DMS114 treated with DMSO at 0.1 percent for 48 hours (cell line): ENCODE measurements at regions not wholly inside any gene's neighbourhood (a gene's known extent, or its start where the extent isn't known, plus 50 kb on each side); places are given as distances from the start of the nearest gene placed in this dataset.
A peak's percentile ranks its signal among the peaks of the same experiment; 100 is the strongest.
"Not testable (repeated sequence)": the region's sequence is repeated elsewhere in the genome, so short reads cannot be mapped to it uniquely, and the experiment has no call there.

Source experiments
- DNase-seq: peaks from one replicate; lab custom pipeline; 2025; ENCODE audit not compliant: unreplicated experiment; lab: John Stamatoyannopoulos, UW

DNA sequence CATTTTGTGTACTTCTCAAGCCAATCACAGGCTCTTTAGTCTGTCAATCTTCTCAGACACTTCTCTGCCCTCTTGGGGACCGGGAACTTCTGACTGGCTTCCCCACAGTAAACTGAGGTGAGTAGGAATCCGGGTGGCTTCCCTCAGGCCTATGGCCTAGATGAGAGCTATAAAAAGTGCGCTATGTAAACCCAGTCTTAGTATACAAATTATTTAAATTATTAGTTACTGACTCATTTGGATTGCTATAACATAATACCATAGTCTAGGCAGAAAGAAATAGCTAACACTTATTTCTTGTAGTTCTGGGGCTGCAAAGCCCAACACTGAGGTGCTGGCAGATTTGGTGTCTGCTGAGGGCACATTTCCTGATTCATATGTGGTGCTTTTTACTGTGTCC is 109.2 kb upstream of the MCHR2 start:
- no peak for DNase-seq

DNA sequence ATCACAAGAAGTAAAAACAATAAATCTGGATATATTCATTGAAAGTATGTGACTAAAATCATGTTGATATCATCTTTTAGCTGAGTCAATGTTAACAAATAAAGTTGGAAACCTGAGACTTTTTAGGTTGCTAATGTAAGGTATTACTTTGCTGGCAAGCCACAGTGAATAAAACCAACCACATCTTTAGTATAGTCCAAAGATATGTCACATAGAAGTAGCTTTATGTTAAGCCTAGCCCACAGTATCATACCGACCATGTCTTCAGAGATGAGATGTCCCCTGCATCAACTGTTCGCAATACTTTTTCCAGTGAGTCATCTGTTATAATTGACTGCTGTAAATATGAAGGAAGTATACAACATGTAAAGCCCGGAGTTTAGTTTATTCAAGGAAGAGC is 107.6 kb upstream of the MCHR2 start:
- no peak for DNase-seq

DNA sequence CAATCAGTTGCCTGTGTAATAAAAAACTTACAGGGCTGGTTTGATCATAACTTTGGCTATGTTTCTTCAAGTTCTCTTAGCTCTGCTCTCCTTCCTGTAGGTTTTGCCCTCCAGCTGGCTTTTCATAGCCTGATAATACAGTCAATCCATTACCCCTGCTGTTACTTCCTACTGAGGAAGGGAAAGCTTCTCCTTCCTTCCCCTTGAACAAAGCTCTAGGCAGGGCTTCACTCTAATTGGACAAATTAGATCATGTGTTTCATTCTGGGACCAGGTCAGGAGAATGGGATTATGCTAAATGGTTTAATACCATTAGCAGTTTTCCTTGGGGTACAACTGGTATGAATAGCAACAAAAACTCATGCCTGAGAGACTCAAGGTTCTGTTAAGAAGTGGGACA is 106.8 kb upstream of the MCHR2 start:
- no peak for DNase-seq

DNA sequence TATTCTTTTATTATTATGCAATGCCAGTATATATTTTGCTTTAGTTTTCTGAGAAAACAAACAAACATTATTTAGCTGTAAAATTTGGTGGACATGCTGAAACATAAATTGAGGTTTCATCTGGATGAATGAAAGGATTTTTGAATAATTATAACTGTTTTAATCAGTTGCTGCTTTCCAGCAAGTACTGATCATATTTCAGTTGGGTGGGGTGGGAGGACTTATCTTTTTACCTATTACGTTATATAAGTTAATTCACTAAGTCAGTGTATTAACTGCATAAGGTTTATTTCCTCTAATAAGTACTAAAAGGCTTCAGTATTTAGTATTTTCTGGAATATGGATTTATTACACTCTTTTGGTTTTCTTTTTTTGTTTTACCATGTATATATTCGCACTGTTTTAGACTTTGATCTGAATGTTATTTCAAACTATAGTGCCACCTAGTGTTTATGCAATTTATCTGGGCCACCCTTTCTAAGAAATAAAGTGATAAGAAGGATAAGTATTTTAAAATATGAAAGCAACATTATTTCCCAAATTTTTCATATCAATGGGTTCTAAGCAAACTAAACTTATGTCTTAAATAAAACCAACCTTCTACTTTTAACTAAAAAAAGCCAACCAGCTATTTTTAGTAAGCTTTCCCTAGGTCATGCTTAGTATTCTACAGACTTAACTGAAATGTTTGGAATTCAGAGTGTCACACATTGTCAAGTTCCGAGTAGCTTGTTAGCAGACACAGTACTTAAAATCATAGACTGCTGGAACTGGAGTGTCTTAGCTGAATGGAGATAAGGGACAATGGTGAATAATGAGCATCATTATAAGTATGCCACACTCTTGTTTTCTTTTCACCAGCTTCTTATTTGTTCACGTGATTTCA is 105.4 kb upstream of the MCHR2 start:
- DNase-seq, result peak; percentile 49

DNA sequence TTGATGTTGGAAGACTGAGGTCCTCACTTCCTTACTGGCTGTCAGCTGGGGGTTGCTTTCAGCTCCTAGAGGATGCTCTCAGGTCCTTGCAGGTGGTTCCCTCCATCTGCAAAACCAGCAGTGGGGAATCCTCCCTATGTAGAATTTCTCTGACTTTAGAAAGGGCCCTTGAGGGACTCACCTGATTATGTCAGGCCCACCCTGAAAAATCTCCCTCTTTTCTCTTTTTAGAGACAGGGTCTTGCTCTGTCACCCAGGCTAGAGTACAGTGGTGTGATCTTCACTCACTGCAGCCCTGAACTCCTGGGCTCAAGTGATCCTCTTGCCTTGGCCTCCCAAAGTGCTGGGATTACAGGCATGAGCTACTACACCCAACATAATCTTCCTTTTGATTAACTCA is 102.9 kb upstream of the MCHR2 start:
- no peak for DNase-seq

DNA sequence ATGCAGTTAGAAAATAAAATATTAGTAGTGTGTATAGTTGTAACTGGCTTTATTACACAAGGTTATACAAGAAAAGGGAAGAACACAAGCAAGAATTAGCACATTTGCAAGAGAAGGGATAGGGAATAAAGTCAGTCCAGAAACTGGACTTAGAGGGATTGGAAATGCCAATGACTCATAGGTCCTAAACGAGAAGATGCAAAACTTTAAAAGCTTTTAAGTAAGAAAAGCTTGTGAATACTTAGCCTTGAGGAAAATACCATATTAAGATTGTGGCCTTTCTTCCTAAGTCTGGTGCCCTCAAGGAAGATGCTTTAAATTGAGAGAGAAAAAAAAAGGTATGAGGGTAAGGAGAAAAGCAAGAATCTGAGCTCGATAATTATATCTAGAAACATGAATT is 102.3 kb upstream of the MCHR2 start:
- DNase-seq, result no peak

DNA sequence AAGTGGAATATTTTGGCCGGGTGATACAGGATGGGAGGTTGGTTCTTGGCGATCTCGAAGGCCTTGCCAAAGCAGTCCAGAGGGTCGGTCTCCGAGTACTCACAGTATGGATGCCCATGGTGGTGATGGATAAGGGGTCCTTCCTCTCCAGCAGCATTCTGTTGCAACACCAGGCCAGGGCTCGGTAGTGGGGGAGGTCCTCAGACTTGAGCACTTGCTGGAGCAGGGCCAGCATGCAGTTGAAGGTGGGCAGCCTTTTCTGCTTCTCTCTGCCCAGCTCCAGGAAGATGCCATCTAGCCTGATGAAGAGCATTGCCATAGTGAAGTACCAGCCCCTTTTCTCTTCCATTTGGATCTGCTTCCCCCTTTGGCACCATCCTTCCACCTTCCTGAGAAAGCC is 99.4 kb upstream of the MCHR2 start:
- DNase-seq, result no peak

DNA sequence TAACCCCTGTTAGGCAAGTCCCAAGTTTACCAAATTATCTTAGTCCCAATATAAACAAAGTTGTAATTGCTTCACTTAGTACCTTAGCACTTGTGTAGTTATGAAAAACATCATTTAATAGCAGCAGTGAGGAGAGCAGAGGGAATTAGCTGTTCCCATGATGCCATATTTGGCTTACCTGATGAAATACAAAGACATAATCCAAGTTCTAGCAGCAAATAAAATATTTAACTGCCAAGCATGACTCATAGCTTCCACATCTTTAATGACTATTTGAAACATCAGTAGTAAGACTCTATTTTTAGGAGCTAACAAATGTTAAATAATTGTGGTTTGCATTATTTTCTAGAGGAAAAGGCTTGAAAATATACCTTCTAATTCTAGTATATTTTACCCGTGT is 94.0 kb upstream of the MCHR2 start:
- DNase-seq, result no peak

DNA sequence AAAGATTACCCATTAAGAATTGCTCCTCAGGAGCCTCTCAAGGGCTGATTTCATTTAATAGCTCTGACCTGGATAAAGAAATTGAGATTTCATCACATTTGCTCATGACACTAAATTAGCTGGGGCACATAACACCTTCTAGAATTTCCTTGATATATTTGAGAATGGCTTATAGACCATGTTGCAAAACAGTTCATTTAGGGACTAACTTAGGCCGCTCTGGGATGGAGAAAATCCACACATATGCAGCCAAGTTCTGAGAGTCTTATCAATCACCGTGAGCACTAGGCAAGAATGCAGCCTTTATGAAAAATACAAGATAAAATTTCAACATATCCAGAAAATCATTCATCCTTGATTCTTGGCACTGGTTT is 91.0 kb upstream of the MCHR2 start:
- DNase-seq, result no peak

DNA sequence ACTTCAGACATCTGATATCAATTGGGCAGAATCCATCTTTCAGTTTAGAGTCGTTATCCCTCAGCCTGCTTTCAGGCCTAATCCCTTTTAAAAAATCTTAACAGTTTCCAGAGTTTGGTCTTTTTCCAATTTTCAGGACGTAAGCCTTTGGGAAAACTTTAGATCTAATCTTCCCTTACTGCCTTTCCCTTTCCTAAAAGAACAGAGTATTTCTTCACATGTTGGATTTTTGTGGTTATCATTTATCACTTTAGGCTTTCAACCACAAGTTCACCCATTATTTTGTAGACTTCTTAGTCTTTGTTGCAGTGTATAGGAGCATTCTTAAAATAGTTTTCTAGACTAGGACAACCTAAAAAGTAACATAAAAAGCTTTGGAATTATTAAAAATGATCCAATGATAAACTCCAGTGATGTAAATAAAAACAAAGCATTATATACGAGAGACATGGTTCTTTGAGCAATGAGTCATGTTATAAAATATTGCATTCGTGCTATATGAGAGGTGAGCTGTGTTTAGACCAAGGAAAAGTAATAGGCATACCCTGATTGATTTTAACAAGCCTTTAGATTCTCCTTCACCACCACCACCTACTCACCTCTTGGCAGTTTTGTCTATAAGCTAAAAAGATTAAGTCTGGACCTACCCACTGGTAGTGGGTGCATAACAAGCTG is 90.4 kb upstream of the MCHR2 start:
- DNase-seq, result no peak

DNA sequence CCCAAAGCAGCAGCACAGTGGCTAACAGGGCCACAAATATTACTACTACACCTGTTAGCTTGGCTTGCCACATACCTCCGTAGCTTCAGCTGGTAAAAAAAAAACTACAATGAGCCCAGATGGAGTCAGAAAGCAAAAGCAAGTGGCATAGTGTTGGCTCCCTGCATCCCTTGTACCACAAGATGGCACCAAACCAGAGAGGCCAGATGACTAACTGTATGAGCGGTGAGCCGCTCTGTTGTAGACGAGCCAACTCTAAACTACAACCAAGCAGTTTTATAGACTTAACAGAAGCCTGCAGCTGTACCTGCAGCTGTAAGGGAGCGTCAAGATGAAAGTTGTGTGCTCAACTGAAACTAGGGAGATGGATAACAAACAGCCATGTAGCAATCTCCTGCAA is 84.5 kb upstream of the MCHR2 start:
- peak; percentile 9 for DNase-seq

DNA sequence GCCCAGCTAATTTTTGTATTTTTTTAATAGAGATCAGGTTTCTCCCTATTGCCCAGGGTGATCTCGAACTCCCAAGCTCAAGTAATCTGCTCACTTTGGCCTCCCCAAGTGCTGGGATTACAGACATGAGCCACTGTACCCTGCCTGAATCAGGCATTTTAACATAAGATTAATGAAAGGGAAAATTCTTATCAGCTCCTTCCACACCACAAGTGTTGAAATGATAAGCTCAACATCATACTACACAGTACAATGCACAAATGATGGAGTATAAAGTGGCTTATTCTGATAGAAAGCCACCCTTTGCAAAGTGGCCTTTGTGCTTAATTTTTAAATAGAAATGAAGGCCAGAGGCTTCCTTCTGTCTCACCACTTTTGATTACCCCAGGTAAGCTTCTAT is 71.3 kb upstream of the MCHR2 start:
- no peak for DNase-seq

DNA sequence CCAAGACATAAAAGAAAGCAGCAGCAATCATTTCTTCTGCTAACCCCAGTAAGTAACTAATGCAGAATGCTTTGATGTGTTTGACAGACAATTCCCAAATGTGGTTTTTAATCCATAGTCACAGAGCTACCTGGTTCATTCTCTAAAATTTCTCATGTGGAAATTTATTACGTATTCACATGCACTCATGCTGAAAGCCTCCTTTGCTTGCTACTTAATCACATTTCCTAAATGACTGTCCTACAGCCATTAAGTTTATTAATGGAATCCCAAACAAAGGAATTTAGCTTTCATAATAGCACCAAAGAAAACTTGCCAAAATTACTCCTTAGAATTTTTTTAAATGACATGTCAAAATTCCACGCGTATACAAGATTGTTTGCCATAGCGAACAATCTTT is 68.6 kb upstream of the MCHR2 start:
- no peak for DNase-seq

DNA sequence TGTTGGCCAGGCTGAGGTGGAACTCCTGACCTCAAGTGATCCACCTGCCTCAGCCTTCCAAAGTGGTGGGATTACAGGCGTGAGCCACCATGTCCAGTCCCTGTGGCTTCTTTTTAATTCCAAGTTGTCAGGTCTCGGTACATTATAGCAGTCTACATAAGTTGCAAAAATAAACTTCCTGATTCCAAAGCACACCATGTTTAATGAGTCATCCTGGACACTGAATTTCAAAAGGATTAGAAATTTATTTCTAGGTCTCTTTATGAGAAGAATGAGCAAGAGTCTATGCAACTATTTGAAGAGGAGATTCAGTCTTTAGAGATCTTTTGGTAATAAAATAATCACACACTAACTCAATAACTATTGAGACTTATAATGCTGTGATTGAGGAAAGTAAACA is 63.9 kb upstream of the MCHR2 start:
- no peak for DNase-seq

DNA sequence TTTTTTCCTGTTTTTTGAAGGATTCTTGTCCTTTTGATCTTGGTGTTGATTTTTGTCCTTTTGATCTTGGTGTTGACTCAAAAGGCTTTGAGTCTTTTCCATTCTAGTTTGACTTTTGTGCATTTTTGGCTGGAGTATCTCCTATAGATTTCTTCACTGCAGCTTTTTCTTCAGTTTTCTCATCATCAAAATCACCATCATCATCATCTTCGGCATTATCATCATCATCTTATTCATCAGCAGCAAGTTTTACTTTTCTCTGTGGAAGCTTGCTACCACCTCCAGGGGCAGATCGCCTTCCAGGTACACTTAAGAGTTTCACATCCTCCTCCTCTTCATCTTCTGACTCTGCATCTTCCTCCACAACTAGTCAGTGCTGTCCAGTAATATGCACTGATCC is 56.5 kb upstream of the MCHR2 start:
- no peak for DNase-seq

DNA sequence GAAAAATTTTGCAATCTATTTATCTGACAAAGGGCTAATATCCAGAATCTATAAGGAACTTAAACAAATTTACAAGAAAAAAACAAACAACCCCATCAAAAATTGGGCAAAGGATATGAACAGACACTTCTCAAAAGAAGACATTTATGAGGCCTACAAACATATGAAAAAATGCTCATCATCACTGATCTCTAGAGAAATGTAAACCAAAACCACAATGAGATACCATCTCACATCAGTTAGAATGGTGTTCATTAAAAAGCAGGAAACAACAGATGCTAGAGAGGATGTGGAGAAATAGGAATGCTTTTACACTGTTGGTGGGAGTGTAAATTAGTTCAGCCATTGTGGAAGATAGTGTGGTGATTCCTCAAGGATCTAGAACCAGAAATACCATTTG is 49.9 kb upstream of the MCHR2 start:
- DNase-seq, result not testable (repeated sequence)
